ENCODE measurements at regions not wholly inside any gene's neighbourhood (a gene's known extent, or its start where the extent isn't known, plus 50 kb on each side); places are given as distances from the start of the nearest gene placed in this dataset.

- H3K27ac ChIP-seq (ENCODE audit: low read length): no peak overlapping the region
- no peaks in the 10 kb centered on the region for H3K36me3 ChIP-seq (ENCODE audit: control insufficient read depth, insufficient read depth, low read length)
- no TSS peak for BruUV-seq (replicated peaks)
- no peak for TF ChIP-seq POLR2AphosphoS5 (IDR thresholded peaks at IDR 0.05; ENCODE audit: low read depth, low read length)
- ChIA-PET POLR2A (no interaction called here), CTCF (no interaction called here)
- H3K27me3 ChIP-seq (ENCODE audit: control insufficient read depth, insufficient read depth, low read length): no peaks in the 10 kb centered on the region
- in situ Hi-C loops (cut with HindIII; ENCODE audit: low pct_unique_long_range_greater_than_20kb, low sequenced_read_pairs) (no loop called here), intact Hi-C loops (cut with micrococcal nuclease; ENCODE audit: unreplicated experiment) (no loop called here)
- DNase-seq (ENCODE audit: low read depth, low spot score): no peak
- no peak for ATAC-seq
- H3K9me3 ChIP-seq (ENCODE audit: control insufficient read depth, insufficient read depth, low read depth, low read length): no peaks in the 10 kb centered on the region
- H3K4me3 ChIP-seq (ENCODE audit: low read depth in 2 of 2, low read length in 2 of 2): no peak overlapping the region
- H3K4me1 ChIP-seq (ENCODE audit: control insufficient read depth, insufficient read depth, low read length): no peaks in the 10 kb centered on the region
Observed at GRCh38 chr3:80141557-80141956, 373.8 kb upstream of the ROBO1 start.

- H3K27ac ChIP-seq (ENCODE audit: low read length): no peak overlapping the region
- TF ChIP-seq, protein P1, sequence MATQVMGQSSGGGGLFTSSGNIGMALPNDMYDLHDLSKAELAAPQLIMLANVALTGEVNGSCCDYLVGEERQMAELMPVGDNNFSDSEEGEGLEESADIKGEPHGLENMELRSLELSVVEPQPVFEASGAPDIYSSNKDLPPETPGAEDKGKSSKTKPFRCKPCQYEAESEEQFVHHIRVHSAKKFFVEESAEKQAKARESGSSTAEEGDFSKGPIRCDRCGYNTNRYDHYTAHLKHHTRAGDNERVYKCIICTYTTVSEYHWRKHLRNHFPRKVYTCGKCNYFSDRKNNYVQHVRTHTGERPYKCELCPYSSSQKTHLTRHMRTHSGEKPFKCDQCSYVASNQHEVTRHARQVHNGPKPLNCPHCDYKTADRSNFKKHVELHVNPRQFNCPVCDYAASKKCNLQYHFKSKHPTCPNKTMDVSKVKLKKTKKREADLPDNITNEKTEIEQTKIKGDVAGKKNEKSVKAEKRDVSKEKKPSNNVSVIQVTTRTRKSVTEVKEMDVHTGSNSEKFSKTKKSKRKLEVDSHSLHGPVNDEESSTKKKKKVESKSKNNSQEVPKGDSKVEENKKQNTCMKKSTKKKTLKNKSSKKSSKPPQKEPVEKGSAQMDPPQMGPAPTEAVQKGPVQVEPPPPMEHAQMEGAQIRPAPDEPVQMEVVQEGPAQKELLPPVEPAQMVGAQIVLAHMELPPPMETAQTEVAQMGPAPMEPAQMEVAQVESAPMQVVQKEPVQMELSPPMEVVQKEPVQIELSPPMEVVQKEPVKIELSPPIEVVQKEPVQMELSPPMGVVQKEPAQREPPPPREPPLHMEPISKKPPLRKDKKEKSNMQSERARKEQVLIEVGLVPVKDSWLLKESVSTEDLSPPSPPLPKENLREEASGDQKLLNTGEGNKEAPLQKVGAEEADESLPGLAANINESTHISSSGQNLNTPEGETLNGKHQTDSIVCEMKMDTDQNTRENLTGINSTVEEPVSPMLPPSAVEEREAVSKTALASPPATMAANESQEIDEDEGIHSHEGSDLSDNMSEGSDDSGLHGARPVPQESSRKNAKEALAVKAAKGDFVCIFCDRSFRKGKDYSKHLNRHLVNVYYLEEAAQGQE (IDR thresholded peaks at IDR 0.05; ENCODE audit: insufficient read depth in 1 of 2, low read depth in 2 of 2, low read length in 1 of 2): no peak
- no peak for TF ChIP-seq SIN3A (IDR thresholded peaks at IDR 0.05; ENCODE audit: borderline replicate concordance, insufficient read depth, low read depth, low read length)
- TF ChIP-seq TCF7L2 (IDR thresholded peaks at IDR 0.05; ENCODE audit: low read depth, low read length): no peak
- TF ChIP-seq POLR2AphosphoS5 (IDR thresholded peaks at IDR 0.05; ENCODE audit: low read depth, low read length): no peak
- TF ChIP-seq, protein P2, sequence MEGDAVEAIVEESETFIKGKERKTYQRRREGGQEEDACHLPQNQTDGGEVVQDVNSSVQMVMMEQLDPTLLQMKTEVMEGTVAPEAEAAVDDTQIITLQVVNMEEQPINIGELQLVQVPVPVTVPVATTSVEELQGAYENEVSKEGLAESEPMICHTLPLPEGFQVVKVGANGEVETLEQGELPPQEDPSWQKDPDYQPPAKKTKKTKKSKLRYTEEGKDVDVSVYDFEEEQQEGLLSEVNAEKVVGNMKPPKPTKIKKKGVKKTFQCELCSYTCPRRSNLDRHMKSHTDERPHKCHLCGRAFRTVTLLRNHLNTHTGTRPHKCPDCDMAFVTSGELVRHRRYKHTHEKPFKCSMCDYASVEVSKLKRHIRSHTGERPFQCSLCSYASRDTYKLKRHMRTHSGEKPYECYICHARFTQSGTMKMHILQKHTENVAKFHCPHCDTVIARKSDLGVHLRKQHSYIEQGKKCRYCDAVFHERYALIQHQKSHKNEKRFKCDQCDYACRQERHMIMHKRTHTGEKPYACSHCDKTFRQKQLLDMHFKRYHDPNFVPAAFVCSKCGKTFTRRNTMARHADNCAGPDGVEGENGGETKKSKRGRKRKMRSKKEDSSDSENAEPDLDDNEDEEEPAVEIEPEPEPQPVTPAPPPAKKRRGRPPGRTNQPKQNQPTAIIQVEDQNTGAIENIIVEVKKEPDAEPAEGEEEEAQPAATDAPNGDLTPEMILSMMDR (IDR thresholded peaks at IDR 0.05): no peak
- no peaks in the 10 kb centered on the region for H3K9me3 ChIP-seq (ENCODE audit: control insufficient read depth, insufficient read depth, low read depth, low read length)
- CTCF ChIA-PET: no interaction called here
- BruUV-seq (replicated peaks): no TSS peak
- H3K36me3 ChIP-seq (ENCODE audit: control insufficient read depth, insufficient read depth, low read length): no peaks in the 10 kb centered on the region
- DNase-seq (ENCODE audit: low read depth, low spot score) (no peak), ATAC-seq (no peak)
- no peak overlapping the region for H3K4me3 ChIP-seq (ENCODE audit: low read depth in 2 of 2, low read length in 2 of 2)
- intact Hi-C loops (cut with micrococcal nuclease; ENCODE audit: unreplicated experiment) (no loop called here), in situ Hi-C loops (cut with HindIII; ENCODE audit: low pct_unique_long_range_greater_than_20kb, low sequenced_read_pairs) (no loop called here)
- POLR2A ChIA-PET: no interaction called here
- no peaks in the 10 kb centered on the region for H3K27me3 ChIP-seq (ENCODE audit: control insufficient read depth, insufficient read depth, low read length)
- H3K4me1 ChIP-seq (ENCODE audit: control insufficient read depth, insufficient read depth, low read length): no peaks in the 10 kb centered on the region
Observed at GRCh38 chr3:80116281-80116680, 348.5 kb upstream of the ROBO1 start.

GRCh38 chr3:80114694-80115093 is 346.9 kb upstream of the ROBO1 start:
- DNase-seq (ENCODE audit: low read depth, low spot score): no peak
- H3K36me3 ChIP-seq (ENCODE audit: control insufficient read depth, insufficient read depth, low read length): no peaks in the 10 kb centered on the region
- POLR2A ChIA-PET: no interaction called here
- no TSS peak for BruUV-seq (replicated peaks)
- TF ChIP-seq, protein P2 (IDR thresholded peaks at IDR 0.05): no peak
- TF ChIP-seq TCF7L2 (IDR thresholded peaks at IDR 0.05; ENCODE audit: low read depth, low read length): no peak
- in situ Hi-C loops (cut with HindIII; ENCODE audit: low pct_unique_long_range_greater_than_20kb, low sequenced_read_pairs): no loop called here
- CTCF ChIA-PET: no interaction called here
- H3K27ac ChIP-seq (ENCODE audit: low read length): no peak overlapping the region
- intact Hi-C loops (cut with micrococcal nuclease; ENCODE audit: unreplicated experiment): no loop called here
- H3K4me1 ChIP-seq (ENCODE audit: control insufficient read depth, insufficient read depth, low read length): no peaks in the 10 kb centered on the region
- no peaks in the 10 kb centered on the region for H3K27me3 ChIP-seq (ENCODE audit: control insufficient read depth, insufficient read depth, low read length)
- no peak for ATAC-seq
- no peaks in the 10 kb centered on the region for H3K9me3 ChIP-seq (ENCODE audit: control insufficient read depth, insufficient read depth, low read depth, low read length)
- no peak overlapping the region for H3K4me3 ChIP-seq (ENCODE audit: low read depth in 2 of 2, low read length in 2 of 2)

Data from Panc1 (cell line).